Activated T-helper 9 cell treated with anti-CD3 and anti-CD28 coated beads, Interleukin-2, amount 50 U/mL, for 16 hours (primary cell): ENCODE measurements at regions not wholly inside any gene's neighbourhood (a gene's known extent, or its start where the extent isn't known, plus 50 kb on each side); places are given as distances from the start of the nearest gene placed in this dataset.
"Not testable (repeated sequence)": the region's sequence is repeated elsewhere in the genome, so short reads cannot be mapped to it uniquely, and the experiment has no call there.

Source experiments
- DNase-seq: peaks from one replicate; pipeline ENCODE4 v3.0.0-alpha.2; 2020; ENCODE audit warnings: low read depth

DNA sequence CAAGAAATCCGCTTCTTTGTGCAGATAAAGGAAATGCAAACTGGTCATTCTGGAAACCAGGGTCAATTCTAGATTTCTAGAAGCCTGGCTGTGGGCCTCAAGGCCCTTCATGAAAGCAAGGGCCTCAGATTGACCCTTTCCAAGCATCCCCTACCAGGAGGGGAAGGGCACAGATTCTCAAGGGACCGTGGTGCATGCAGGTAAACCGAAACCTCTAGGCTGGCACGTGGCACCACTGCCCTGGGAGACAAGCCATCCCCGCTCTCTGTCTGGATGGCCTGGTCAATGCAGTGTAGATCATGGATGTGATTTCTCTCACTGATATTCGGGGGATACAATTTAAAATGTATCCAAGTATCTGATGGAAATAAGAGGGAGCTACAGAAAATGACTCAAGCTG lies 69.4 kb downstream of the TOMM20 start:
- DNase-seq, result no peak

DNA sequence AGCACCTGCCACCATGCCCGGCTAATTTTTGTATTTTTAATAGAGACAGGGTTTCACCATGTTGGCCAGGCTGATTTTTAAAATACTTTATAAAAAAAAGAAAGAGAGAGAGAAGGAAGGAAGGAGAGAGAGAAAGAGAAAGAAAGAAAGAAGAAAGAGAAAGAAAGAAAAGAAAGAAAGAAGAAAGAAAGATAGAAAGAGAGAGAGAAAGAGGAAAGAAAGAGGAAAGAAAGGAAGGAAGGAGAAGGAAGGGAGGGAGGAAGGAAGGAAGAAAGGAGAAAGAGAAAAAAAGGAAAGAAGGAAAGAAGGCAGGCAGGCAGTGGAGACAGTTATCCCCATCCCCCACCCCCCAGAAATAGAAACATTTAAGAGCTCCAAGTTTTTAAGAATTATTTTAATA lies 69.9 kb downstream of the TOMM20 start:
- DNase-seq, result no peak

DNA sequence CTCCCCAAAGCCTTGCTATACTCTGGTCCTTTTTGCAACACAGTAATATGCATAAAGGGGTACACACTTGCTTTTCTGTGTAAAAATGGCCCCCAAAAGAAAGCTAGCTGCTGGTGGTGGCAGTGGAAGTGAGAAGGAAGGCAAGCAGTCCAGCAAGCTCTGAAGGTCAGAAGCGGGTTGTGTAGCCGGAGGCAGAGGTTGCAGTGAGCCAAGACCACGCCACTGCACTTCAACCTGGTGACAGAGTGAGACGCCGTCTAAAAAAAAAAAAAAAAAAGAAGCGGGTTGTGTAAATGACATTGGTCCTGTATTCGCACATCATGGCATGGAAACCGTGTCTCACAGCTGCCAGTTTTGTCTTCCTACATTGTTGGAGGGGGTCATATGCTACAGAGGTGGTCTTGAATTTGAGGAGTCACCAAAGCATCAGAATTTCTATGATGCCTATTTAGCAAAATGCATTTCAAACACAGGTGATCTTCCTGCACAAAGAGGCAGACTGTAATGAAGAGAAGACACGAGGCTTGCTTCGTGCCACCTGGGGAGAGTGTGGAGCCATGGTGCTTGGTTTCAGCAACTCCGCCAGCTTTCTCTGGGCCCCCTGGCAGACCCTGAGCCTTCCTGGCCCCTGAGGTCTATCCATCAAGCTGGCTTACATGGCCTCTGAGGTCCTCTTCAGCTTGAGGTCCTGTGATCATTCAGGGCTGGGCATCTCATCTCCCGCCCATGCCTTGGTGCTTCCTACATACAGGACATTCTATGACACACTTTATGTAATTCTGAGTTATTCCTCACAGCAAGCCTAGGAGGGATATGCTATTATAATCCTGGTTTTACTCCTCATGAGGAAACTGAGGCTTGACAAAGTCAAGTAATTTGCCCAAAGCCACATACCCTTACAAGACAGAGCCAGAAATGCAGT lies 71.0 kb downstream of the TOMM20 start:
- DNase-seq, result no peak

DNA sequence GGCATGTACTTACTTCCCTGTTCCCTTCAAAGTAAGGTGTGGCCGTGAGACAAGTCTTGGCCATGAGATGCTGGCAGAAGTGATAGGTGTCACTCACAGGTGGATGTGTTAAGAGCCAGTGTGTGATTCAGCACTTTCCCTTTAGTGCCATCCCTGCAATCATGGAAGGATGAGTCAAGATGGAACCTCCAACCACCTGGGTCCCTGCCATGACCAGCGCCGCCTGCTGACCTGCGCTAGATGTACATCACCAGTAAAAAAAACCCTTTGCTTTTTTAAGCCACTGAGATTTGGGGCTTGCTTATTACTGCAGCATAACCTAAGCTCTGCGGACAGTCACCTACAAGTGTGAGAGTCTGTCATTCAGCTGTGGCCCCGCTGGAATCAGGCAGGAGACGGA lies 71.7 kb downstream of the TOMM20 start:
- DNase-seq, result no peak

DNA sequence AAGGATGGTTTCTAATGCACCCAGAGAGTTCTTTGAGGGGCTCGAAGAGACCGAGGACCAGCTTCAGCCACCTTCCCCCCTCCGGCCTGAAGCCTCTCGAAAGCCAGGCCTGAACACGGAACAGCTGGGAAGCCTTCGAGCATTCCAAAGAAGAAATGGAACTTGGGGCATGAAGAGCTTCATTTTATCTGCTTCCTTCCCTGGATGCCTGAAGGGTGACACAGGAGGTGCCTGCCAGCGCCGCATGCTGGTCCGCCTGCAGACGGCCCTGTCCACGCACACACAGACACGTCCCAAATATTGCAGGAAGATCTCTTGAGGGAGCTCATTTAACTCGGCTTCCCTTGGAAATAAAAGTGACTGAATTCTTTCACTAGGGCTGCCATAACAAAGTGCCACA lies 73.7 kb downstream of the TOMM20 start:
- DNase-seq, result no peak

DNA sequence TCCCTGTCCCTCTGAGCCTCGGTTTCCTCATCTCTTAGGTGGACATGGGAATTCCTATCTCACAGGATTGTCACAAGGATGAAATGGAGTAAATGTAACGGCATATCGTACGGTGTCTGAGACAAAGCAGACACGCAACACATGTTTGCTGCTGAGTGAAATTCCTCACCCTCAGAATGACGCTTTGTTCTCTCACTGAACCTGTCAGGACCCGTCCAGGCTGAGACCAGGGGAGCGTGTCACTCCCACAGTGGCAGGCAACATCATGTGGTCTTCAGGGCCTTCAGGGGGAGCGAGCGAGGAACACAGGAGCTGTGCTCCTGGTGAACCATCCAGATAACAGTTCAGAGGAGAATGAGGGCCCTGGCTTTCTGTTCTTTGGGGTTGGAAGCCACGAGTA lies 74.2 kb downstream of the TOMM20 start:
- DNase-seq, result no peak

DNA sequence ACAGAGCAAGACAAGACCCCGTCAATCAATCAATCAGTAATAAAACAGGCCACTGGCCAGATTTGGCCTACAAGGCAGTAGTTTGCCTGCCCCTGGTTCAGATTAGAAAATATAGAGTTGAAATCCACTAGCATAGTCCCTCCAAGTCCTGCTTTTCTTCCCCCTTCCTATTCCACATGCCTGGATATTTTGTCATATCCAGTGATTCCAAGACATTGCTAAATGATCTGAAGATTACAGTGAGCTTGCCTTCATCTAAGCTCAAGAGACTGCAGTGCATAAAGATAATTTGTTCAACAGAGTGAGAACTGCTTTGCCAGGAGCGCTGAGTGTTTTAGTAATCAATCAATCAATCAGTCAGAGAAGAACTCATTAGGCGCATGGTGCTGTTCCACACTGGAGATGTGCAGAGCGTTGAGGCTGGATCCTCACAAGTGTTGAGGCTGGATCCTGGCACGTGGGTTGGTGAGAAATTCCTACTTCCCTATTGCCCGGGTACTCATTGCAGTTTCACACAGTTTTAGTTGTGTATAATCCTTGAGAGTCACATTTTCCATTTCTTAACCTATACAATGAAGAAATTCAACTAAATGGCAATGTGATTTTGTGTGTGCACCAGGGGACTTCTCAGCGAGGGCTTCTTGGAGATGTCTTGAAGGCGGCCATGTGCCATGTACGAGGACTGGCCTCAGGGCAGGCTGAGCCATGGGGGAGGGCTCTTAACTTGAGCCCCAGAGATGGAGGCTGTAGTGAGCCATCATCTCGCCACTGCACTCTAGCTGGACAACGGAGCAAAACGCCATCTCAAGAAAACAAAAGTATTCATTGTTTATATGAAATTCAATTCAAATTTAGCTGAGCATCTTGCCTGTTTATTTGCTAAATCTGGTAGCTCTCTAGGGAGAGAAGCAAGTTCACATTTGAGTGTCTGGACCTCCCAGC lies 76.3 kb downstream of the TOMM20 start:
- DNase-seq, result no peak

DNA sequence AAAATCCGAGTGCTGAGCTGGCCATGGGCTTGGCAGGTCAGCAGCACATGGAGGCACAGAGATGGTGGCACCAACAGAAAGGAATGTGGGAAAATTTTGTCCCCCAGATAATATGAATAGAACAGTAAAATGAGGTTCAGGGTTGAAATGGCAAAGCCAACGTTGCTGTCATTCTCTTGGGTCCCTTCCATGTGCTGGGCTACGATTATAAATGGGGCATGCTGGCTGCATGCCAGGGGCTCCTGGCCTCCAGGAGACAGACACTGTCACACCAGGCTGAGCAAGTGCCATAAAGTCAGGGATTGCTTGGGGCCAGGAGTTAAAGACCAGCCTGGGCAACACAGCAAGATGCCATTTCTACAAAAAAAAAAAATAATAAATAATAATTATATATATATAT lies 77.1 kb downstream of the TOMM20 start:
- DNase-seq, result no peak

DNA sequence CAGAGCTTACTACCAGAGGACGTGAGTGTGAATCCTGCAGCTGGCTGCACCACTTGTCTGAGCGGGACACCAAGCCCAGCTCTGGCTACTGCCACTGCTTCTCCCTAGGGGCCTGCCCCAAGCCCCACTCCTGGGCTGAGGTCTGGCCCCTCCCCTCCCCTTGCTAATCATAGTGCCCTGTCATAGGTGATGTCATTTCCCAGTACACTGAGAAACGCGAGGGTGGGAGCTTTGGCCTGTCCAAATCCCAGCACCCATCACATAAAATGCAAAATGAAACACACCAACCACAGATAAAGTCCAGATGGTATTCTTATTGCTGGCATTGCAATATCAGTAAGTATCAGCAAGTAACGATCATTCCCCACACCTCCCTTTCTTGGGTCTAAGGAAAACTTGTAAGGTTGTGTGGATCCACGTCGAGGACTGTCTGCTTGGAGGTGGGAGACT lies 77.7 kb downstream of the TOMM20 start:
- no peak for DNase-seq

DNA sequence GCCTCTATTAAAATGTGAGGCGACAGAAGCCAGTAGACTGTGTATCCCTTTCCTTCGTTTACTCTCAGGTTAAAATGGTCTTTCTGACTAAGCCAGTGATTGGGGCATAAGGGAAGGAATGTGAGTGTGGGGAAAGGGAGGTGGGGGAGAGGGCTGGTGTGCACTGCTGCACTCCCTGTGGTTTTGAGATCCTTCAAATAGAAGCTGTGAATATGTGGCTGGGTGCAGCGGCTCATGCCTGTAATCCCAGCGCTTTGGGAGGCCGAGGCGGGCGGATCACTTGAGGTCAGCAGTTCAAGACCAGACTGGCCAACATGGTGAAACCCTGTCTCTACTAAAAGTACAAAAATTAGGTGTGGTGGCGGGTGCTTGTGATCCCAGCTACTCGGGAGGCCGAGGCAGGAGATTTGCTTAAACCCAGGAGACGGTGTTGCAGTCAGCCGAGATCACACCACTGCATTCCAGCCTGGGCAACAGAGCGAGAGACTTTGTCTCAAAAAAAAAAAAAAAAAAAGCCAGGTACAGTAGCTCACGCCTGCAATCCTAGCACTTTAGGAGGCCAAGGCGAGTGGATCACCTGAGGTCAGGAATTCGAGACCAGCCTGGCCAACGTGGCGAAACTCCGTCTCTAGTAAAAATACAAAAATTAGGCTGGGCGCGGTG lies 78.8 kb downstream of the TOMM20 start:
- not testable (repeated sequence) for DNase-seq

DNA sequence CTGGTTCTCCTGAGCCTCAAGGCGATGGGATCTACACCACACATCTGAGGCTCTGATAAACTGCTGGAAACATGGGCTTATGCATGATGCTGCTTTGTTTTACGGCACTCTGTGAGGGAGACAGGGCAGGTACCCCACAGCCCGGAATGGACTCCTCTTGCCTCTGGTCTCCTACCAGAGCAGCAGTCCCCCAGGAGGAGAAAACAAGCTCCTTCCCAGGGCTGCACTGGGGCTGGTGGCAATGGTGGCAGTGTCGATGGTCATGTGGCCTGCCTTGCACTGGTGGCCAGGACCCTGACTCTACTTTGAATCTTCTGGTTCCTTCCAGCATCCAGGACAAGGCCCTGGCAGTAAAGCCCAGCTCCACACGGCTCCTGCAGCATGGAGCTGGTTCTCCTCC lies 79.4 kb downstream of the TOMM20 start:
- DNase-seq, result no peak

DNA sequence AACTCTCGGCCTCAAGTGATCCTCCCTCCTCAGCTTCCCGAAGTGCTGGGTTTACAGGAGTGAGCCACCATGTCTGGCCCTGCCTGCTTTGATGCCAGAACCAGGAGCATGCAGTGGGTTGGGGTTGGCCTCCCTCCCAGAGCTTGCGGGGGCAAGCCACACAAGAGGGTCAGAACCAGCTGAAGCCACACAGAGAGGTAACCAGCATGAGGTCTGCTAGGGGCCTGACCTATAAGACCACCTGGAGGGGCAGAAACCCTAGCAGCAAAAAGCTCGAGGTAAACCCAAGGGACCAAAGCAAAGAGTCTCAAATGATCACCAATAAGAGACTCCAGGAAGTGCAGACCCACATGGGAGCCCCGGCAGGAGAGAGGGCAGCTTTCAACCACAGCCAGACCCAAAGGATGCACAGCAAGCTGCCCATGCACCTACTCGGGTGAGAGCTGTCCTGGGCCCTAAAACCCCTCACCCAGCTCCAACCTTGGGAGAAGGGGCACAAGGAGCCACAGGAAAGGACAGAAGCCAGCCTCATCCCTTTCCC lies 81.2 kb downstream of the TOMM20 start:
- DNase-seq, result no peak

DNA sequence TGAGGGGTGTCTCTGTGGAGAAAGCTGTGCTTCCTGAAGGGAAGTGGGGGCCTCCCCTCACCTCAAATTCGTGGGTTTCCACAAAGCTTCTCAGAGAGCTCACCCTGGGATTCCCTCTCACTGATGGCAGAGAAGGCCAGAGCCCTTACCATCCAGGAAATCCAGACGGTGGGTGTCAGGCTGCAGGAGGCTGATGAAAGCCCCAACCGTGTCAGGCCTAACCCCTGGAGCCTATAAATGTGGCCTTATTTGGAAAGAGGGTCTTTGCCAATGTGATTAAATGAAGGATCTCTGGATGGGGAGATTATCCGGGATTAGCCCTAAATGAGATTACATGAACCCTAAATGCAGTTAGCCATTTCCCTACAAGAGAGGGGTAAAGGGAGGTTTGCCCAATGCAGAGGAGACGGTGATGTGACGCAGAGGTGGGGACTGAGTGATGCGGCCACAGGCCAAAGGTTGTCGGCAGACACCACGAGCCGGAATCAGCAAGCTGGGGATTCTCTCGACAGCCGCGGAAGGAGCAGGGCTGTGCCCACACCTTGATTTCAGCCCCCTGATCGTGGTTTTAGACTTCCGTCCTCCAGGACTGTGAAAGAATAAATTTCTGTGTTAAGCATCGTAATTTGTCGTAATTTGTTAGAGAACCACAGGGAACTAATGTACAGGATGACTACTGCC lies 82.6 kb downstream of the TOMM20 start:
- DNase-seq, result no peak

DNA sequence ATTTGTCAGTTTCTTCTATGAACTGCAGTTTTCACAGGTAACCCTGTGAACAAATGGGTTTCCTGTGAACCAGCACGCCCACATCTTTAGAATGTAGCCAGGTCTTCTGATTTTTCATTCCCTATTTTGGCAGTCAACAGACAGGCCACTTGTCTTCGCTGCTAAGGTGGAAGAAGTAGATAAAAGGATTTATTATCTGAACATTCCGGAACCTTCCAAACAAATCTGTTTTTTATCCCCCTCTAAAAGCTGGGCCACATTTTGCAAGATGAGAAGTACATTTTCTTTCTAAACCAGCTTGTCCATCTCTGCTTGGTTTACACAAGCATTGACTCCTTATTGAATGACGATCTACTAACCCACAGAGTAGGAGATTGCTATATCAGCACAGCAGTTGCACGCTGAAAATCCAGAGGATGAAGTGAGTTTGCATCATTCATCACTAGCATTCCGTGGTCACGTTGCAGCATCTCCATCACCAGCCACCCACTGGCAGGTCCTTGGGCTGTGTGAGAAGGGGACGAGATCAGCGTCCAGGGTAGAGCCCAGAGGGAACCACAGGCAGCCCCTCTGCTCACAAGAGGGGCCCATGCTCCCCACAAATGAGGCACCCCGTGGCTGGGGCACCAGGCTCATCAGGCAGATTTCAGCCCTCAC lies 83.5 kb downstream of the TOMM20 start:
- DNase-seq, result no peak

DNA sequence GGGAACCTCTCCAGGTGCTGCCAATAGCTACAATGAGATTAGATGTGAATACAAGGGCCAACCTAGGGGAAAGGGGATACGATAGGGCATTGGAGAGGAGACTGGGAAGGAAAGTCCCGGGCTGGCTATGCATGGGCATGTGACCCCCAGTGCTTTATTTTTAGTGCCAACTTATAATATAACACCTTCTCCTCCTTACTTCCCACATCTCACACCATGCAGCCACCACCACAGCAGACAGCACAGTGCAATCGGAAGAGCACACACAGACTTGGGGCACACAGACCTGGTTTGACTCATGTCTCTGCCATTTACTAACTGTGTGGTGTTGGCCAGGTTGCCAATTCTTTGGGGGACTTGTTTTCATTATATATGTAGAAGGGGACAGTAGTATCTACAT lies 85.4 kb downstream of the TOMM20 start:
- no peak for DNase-seq

DNA sequence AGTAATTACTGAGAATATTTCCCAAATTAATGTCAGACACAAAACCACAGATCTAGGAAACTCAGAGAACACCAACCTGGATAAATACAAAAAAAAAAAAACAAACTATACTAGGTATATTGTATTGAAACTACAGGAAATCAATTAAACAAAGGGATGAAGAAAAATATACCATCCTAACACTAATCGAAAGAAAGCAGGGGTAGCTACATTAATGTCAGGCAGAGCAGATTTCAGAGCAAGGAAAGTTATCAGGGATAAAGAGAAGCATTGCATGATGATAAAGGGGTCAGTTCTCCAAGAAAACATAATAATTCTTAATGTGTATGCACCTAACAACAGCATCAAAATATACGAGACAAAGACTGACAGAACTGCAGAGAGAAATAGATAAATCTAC lies 89.9 kb downstream of the TOMM20 start:
- no peak for DNase-seq

DNA sequence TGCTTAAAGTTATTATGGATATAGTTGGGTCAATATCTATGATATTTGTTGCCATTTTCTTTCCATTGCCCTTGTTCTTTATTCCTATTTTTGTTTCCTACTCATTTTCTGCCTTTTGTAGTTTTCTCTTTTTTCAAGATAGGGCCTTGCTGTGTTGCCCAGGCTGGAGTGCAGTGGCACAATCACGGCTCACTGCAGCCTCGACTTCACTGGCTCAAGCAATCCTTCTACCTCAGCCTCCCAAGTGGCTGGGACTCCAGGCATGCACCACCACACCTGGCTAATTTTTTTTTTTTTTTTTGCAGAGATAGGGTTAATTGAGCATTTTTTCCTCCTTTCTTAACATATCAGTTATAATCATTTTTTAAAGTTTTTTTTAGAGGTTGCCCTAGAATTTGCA lies 92.7 kb downstream of the TOMM20 start:
- DNase-seq, result no peak

DNA sequence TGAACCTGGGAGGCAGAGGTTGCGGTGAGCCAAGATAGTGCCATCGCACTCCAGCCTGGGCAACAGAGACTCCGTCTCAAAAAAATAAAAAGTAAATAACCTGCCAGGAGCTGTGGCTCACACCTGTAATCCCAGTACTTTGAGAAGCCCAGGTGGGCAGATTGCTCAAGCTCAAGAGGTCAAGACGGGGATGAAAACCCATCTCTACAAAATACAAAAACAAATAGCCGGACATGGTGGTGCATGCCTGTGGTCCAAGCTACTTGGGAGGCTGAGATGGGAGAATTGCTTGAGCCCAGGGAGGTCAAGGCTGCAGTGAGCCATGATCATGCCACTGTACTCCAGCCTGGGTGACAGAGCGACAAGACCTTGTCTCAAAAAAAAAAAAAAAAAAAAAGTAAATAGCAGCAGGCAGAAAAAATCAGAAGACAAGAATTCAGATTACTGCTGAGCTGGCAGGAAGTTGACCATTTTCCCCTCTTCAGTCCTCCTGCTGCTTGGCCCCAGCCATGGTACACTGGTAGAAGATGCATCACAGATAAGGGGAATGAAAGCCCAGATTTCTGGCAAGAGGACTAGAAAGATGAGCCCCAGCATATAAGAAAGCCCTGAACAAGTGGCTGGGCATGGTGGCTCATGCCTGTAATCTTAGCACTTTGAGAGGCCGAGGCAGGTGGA lies 97.6 kb downstream of the TOMM20 start:
- DNase-seq, result no peak

DNA sequence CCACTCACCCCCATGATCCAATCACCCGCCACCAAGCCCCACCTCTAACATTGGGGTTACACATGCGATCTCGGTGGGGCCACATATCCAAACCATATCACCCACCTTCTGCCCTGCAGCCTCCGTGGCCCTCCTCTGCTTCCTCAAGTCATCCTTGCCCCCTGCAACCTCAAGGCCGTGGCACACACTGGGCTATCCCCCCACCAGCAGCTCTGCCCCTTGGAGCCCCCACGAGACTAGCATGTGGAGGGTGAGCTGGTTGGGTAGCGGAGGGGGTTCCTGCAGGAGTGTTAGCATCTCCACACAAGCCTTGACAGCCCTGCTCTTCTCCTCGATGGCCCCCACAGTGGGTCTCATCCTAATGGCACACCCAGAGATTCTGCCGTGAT lies 100.8 kb downstream of the TOMM20 start:
- no peak for DNase-seq

DNA sequence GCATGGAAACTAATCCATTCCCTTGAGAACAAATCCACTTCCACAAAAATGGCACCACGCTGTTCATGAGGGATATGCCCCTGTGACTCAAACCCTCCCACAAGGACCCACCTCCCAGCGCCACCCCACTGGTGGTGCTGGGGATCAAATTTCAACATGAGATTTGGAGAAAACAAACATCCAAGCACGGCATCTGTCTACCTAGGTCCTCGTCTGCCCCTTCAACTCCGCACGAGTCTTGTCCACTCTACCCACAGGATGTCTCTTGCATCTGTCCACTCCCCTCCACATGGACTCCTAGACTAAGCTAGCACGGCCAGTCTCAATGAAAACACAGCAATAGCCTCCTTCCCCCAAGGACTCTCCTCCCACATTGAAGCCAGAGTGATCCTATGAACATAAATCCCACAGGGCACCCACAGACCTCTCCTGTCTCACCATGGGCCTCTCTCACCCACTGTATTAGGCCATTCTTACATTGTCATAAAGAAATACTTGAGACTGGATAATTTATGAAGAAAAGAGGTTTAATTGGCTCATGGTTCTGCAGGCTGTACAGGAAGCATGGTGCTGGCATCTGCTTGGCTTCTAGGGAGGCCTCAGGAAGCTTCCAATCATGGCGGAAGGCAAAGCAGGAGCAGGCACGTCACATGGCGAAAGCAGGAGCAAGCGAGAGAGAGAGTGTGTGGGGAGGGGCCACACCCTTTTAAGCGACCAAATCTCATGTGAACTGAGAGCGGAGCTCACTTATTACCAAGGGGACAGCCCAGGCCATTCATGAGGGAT lies 101.4 kb downstream of the TOMM20 start:
- DNase-seq, result no peak
